OCI-LY3 (cell line): ENCODE measurements at regions not wholly inside any gene's neighbourhood (a gene's known extent, or its start where the extent isn't known, plus 50 kb on each side); places are given as distances from the start of the nearest gene placed in this dataset.
"Not testable (repeated sequence)": the region's sequence is repeated elsewhere in the genome, so short reads cannot be mapped to it uniquely, and the experiment has no call there.

ENCODE experiments used
- H2AFZ ChIP-seq: fragments of 200-600, 300-600 bp; shearing (Covaris generic); 2 replicates; pipeline ENCODE4 v1.6.0; 2014; ENCODE audit warnings: antibody characterized with exemption, low read depth, low read length
- H3K27ac ChIP-seq: fragments of 200-600, 300-600 bp; sonication (generic); 2 replicates; pipeline ENCODE4 v1.5.1; 2014; ENCODE audit warnings: mild to moderate bottlenecking, low read length, moderate library complexity, mixed read lengths
- H3K27me3 ChIP-seq: fragments of 200-600, 300-600 bp; sonication (generic); 2 replicates; pipeline ENCODE4 v1.6.1; 2014; ENCODE audit warnings: low read depth, low read length, mixed read lengths
- H3K36me3 ChIP-seq: fragments of 200-600, 300-600 bp; sonication (generic); replicated peaks from 2 replicates; pipeline ENCODE3; 2014; ENCODE audit warnings: low read depth, low read length, mixed read lengths
- H3K4me1 ChIP-seq: fragments of 300-600, 200-600 bp; sonication (generic); 2 replicates; pipeline ENCODE4 v1.6.1; 2014; ENCODE audit warnings: low read length, mixed read lengths
- H3K4me2 ChIP-seq: fragments of 200-600, 300-600 bp; sonication (generic); 2 replicates; pipeline ENCODE4 v1.6.1; 2014; ENCODE audit warnings: low read length, mixed read lengths
- H3K4me3 ChIP-seq: fragments of 300-600, 200-600 bp; sonication (generic); 2 replicates; pipeline ENCODE4 v1.5.1; 2014; ENCODE audit warnings: antibody characterized with exemption, mild to moderate bottlenecking, low read length, moderate library complexity
- H3K79me2 ChIP-seq: fragments of 300-600, 200-600 bp; shearing (Covaris generic); 2 replicates; pipeline ENCODE4 v1.6.1; 2014; ENCODE audit warnings: mild to moderate bottlenecking, low read length, mixed read lengths
- H3K9ac ChIP-seq: fragments of 300-600, 200-600 bp; shearing (Covaris generic); 2 replicates; pipeline ENCODE4 v1.6.0; 2014; ENCODE audit warnings: mild to moderate bottlenecking, low read length, moderate library complexity
- H3K9me3 ChIP-seq: fragments of 200-600, 300-600 bp; shearing (Covaris generic); 2 replicates; pipeline ENCODE4 v1.6.1; 2014; ENCODE audit warnings: low read length, mixed read lengths; ENCODE audit not compliant: insufficient read depth
- H4K20me1 ChIP-seq: fragments of 200-600, 300-600 bp; sonication (generic); 2 replicates; pipeline ENCODE4 v1.6.1; 2016; ENCODE audit warnings: low read length, mixed read lengths; ENCODE audit not compliant: insufficient read depth

DNA sequence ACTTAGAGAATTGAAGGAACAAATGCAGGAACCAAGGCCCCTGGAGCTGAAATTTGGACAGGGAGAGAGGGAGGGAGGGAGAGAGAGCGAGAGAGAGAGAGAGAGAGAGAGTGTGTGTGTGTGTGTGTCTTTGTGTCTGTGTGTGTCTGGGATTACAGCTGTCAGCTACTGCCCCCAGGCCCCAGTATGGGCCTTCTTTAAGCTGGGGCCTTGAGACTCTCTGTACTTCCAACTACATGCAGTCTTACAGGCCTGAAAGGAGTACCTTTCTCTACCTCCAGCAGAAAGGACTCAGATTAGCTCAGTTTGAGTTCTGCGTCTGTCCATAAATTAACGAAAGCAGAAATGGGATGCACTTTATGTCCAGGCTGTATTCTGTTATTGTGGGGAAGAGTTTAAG is 153.2 kb downstream of the KBTBD2 start:
- Histone ChIP-seq H3K4me1 (peaks cover 15% of the 10 kb centered on the region), H3K4me2 (peak overlapping the region; percentile 40; the same call in 1 of the 2 replicates)
- H3K9ac ChIP-seq, H3K27ac ChIP-seq, H3K36me3 ChIP-seq, H2AFZ ChIP-seq, H3K79me2 ChIP-seq, H3K9me3 ChIP-seq, H3K4me3 ChIP-seq, H3K27me3 ChIP-seq, H4K20me1 ChIP-seq: not testable (repeated sequence)

DNA sequence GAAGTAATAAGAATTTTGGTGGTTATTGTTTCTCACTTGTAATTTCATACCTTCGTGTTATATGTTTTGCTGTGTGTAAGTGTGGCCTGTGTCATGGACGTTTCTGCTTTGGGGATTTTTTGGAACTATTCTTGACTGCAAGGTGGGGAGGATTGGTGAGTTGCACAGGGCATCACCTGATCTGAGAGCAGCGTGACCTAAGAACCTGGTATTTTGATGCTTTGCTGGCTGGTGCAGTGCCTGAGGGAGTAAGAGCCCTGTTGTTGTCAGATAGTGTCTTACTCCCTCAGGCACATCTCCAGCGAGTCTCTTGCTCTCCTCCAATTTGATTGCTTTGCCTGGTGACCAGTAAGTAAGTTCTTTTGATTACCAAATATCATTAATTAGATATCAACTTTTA is 158.8 kb downstream of the KBTBD2 start:
- not testable (repeated sequence) for H3K9ac ChIP-seq, H3K4me3 ChIP-seq, H4K20me1 ChIP-seq, H3K27ac ChIP-seq, H3K27me3 ChIP-seq, H2AFZ ChIP-seq, H3K4me1 ChIP-seq, H3K4me2 ChIP-seq, H3K79me2 ChIP-seq, H3K9me3 ChIP-seq, H3K36me3 ChIP-seq

DNA sequence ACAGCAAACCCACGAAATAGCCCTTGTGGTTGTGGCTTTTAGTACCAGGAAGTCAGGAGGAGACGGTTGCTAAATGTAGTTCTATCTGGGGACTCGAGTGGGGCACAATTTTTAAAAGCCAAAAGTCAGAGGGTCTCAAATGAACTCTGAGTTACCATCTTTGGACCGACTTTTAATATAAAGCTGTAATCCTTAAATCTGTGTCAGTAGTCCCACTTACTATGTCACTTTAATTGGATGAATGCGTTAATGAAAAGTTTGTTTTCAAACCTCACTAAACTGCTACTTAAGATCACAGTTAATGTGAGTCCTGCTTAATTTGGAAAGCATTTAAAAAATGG is 162.3 kb downstream of the KBTBD2 start:
- not testable (repeated sequence) for H3K9ac ChIP-seq, H4K20me1 ChIP-seq, H3K9me3 ChIP-seq, H3K4me1 ChIP-seq, H3K36me3 ChIP-seq, H3K27me3 ChIP-seq, H2AFZ ChIP-seq, H3K27ac ChIP-seq, H3K79me2 ChIP-seq
- H3K4me3 ChIP-seq: peak overlapping the region; percentile 78
- peak overlapping the region; percentile 44 for H3K4me2 ChIP-seq

DNA sequence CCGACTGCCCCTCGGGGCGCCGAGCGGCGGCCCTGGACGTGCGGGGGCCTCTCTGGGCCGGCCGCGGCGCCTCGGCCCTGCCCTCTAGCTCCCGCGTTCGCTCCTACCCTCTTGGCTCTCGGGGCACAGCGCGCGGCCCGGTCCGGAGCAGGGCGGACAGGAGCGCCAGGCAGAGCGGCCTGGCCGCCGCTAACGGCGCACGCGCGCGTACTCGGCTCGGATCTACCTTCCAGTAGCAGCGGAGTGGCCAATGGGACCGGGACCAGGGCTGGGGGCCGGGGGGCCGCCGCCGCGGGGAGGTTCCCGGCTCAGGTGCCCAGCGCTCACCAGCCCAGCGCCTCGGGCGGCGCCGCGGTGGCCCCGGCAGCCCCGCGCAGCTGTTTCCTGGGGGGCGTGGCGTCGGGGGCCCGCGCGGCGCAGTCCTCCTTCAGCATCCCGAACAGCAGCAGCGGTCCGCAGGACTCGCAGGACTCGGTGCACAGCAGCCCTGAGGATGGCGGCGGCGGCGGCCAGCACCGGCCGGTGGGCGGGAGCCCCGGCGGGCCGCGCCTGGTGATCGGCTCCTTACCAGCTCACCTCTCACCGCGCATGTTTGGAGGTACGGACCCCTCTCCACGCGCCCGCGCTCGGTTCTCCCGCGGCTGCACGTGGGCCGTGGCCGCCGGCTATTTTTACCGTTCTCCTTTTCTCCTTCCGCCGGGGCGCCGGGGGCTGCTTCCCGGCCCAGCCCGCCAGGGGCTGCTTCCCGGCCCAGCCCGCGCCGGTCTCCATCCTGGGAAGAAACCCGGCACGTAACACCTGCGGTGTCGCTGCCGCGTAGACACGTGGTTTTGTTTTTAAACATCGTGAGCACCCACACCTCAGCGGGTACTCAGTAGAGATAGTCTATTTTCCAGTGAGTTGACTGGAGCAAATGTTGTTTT is 162.9 kb downstream of the KBTBD2 start:
- H3K9ac ChIP-seq: peak overlapping the region; percentile 63
- H2AFZ ChIP-seq, H3K36me3 ChIP-seq, H3K79me2 ChIP-seq, H3K9me3 ChIP-seq, H3K27me3 ChIP-seq, H4K20me1 ChIP-seq, H3K4me1 ChIP-seq: not testable (repeated sequence)
- H3K4me2 ChIP-seq: peak overlapping the region; percentile 44
- peak overlapping the region; percentile 57 for H3K27ac ChIP-seq
- H3K4me3 ChIP-seq: peak overlapping the region; percentile 78

DNA sequence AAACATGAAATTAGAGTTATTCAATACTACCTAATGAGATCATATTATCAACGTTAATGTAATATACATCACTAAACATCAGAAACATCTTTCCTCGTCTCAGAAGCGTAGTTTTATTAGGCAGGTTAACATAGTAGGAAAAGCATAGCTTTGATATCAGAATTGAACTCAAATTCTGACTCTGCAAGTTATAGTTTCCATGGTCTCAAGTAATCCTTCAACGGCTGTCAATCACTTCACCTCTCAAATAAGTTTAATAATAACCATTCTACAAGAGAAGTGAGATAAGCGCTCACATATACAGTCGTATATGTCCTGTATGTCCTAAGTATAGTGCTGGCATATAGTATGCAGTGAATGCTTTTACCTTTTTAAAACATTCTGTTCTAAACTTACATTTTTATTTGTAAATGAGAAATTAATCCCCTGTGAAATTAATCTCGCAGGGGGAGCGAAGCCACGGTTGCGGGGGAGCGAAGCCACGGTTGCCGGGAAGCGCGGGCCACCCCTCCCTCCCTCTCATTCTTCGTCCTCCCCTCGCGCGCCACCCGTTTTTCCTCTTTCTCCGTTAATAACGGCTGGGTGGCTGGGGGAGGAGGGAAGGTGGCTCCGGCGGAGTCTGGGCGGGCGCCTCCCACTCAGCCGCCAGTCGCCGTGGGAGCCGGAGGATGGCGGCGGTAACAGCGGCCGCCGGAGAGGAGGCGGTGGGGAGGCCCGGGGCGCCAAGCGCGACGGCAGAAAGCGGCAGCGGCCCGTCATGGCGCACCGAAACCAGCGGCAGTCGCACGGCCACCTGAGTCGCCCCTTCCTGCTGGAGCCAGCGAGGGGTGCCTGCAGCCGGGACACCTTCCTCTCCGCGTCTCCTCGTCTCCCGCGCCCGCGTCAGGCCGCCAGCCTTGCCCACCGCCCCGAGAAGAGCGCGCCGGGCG is 163.8 kb downstream of the KBTBD2 start:
- H4K20me1 ChIP-seq, H3K27me3 ChIP-seq, H3K9me3 ChIP-seq, H3K36me3 ChIP-seq, H3K79me2 ChIP-seq, H3K4me1 ChIP-seq: not testable (repeated sequence)
- peak overlapping the region; percentile 63 for H3K9ac ChIP-seq
- peak overlapping the region; percentile 48 for H3K4me2 ChIP-seq
- peak overlapping the region; percentile 78 for H3K4me3 ChIP-seq
- peak overlapping the region; percentile 57 for H3K27ac ChIP-seq
- peak overlapping the region; percentile 54; the same call in 1 of the 2 replicates for H2AFZ ChIP-seq

DNA sequence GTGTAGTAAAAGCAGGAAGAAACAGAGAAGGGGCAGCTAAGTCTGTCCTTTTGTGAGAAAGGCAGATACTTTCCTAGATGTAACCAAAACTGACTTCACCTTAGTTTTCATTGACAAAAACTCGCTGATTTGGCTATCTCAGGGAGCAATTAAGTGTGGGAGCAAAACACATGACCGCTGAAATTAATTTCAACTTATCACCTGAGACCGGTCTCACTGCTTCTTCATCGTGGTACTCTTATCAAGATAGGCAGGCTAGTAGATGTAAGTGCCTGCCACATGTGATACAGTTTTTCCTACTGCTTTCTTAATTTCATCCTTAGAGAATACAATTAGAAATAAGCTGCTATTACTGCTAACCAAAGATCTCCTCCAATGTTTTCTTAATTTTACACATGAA is 168.7 kb downstream of the KBTBD2 start:
- H3K36me3 ChIP-seq, H3K4me2 ChIP-seq, H3K79me2 ChIP-seq, H3K4me3 ChIP-seq, H4K20me1 ChIP-seq, H3K9ac ChIP-seq, H3K9me3 ChIP-seq, H3K27ac ChIP-seq, H3K27me3 ChIP-seq, H3K4me1 ChIP-seq, H2AFZ ChIP-seq: not testable (repeated sequence)
